CD4-positive, alpha-beta T cell treated with Interleukin-15 for 4 hours (primary cell): ENCODE measurements at regions not wholly inside any gene's neighbourhood (a gene's known extent, or its start where the extent isn't known, plus 50 kb on each side); places are given as distances from the start of the nearest gene placed in this dataset.

Source experiments
- DNase-seq: peaks from one replicate; pipeline ENCODE4 v3.0.0-alpha.2; 2020; ENCODE audit warnings: low spot score

- DNase-seq: no peak
Measured at GRCh38 chr4:138028923-138029322, 213.2 kb downstream of the SLC7A11 start.

- no peak for DNase-seq
Measured at GRCh38 chr4:138021139-138021830, 220.9 kb downstream of the SLC7A11 start.

- DNase-seq: no peak
Measured at GRCh38 chr4:138014590-138015288, 227.4 kb downstream of the SLC7A11 start.

- no peak for DNase-seq
Measured at GRCh38 chr4:138013625-138014024, 228.5 kb downstream of the SLC7A11 start.

- DNase-seq: no peak
Measured at GRCh38 chr4:138010639-138011038, 231.5 kb downstream of the SLC7A11 start.

GRCh38 chr4:138007572-138007971, 234.6 kb downstream of the SLC7A11 start:
- DNase-seq: no peak

- DNase-seq: no peak
Measured at GRCh38 chr4:138005486-138005885, 236.7 kb downstream of the SLC7A11 start.

GRCh38 chr4:138003248-138003647, 238.9 kb downstream of the SLC7A11 start:
- no peak for DNase-seq

- DNase-seq: no peak
Measured at GRCh38 chr4:137998666-137999429, 243.3 kb downstream of the SLC7A11 start.

GRCh38 chr4:137997496-137997895, 244.7 kb downstream of the SLC7A11 start:
- no peak for DNase-seq

GRCh38 chr4:137994853-137995252, 247.3 kb downstream of the SLC7A11 start:
- no peak for DNase-seq

GRCh38 chr4:137993232-137993631, 248.9 kb downstream of the SLC7A11 start:
- no peak for DNase-seq

- DNase-seq: no peak
Measured at GRCh38 chr4:137981277-137981676, 260.9 kb downstream of the SLC7A11 start.

GRCh38 chr4:137980641-137981040, 261.5 kb downstream of the SLC7A11 start:
- no peak for DNase-seq

- DNase-seq: no peak
Measured at GRCh38 chr4:137979938-137980337, 262.2 kb downstream of the SLC7A11 start.

GRCh38 chr4:137968956-137969678, 273.0 kb downstream of the SLC7A11 start:
- DNase-seq: no peak

GRCh38 chr4:137967480-137968190, 274.5 kb downstream of the SLC7A11 start:
- no peak for DNase-seq

GRCh38 chr4:137966504-137966903, 275.6 kb downstream of the SLC7A11 start:
- DNase-seq: no peak

GRCh38 chr4:137961051-137961438, 281.1 kb downstream of the SLC7A11 start:
- no peak for DNase-seq

GRCh38 chr4:137960371-137961050, 281.6 kb downstream of the SLC7A11 start:
- no peak for DNase-seq

- no peak for DNase-seq
Measured at GRCh38 chr4:137957806-137958205, 284.3 kb downstream of the SLC7A11 start.
